ENCODE measurements at regions not wholly inside any gene's neighbourhood (a gene's known extent, or its start where the extent isn't known, plus 50 kb on each side); places are given as distances from the start of the nearest gene placed in this dataset.

GRCh38 chr3:35067750-35068149 lies 571.6 kb upstream of the ARPP21 start:
- intact Hi-C loops (cut with micrococcal nuclease): no loop called here
- POLR2A ChIA-PET: no interaction called here
- H3K27ac Mint-ChIP-seq (ENCODE audit: low read depth, unreplicated experiment): no peak overlapping the region
- no peak overlapping the region for H3K4me3 Mint-ChIP-seq (ENCODE audit: unreplicated experiment)
- no peaks in the 10 kb centered on the region for H3K4me1 Mint-ChIP-seq (ENCODE audit: insufficient read depth, unreplicated experiment)
- H3K9me3 Mint-ChIP-seq (ENCODE audit: unreplicated experiment): no peaks in the 10 kb centered on the region
- TF ChIP-seq CTCF (IDR thresholded peaks at IDR 0.05; ENCODE audit: unreplicated experiment): no peak
- no peaks in the 10 kb centered on the region for H3K27me3 Mint-ChIP-seq (ENCODE audit: insufficient read depth, unreplicated experiment)
- BruUV-seq (replicated peaks): no TSS peak
- no peaks in the 10 kb centered on the region for H3K36me3 Mint-ChIP-seq (ENCODE audit: insufficient read depth, unreplicated experiment)
- no peak for DNase-seq (ENCODE audit: unreplicated experiment)
- CTCF ChIA-PET: no interaction called here

- no peak for DNase-seq (ENCODE audit: unreplicated experiment)
- no peaks in the 10 kb centered on the region for H3K9me3 Mint-ChIP-seq (ENCODE audit: unreplicated experiment)
- CTCF ChIA-PET: no interaction called here
- no TSS peak for BruUV-seq (replicated peaks)
- no peak overlapping the region for H3K27ac Mint-ChIP-seq (ENCODE audit: low read depth, unreplicated experiment)
- H3K4me3 Mint-ChIP-seq (ENCODE audit: unreplicated experiment): no peak overlapping the region
- no peak for TF ChIP-seq CTCF (IDR thresholded peaks at IDR 0.05; ENCODE audit: unreplicated experiment)
- intact Hi-C loops (cut with micrococcal nuclease): no loop called here
- no peaks in the 10 kb centered on the region for H3K4me1 Mint-ChIP-seq (ENCODE audit: insufficient read depth, unreplicated experiment)
- POLR2A ChIA-PET: no interaction called here
- H3K27me3 Mint-ChIP-seq (ENCODE audit: insufficient read depth, unreplicated experiment): no peaks in the 10 kb centered on the region
- no peaks in the 10 kb centered on the region for H3K36me3 Mint-ChIP-seq (ENCODE audit: insufficient read depth, unreplicated experiment)
These were observed 569.2 kb upstream of the ARPP21 start for GRCh38 chr3:35070088-35070487.

GRCh38 chr3:35071772-35072171 lies 567.6 kb upstream of the ARPP21 start:
- Mint-ChIP-seq H3K27me3 (ENCODE audit: insufficient read depth, unreplicated experiment) (no peaks in the 10 kb centered on the region), H3K27ac (ENCODE audit: low read depth, unreplicated experiment) (no peak overlapping the region), H3K36me3 (ENCODE audit: insufficient read depth, unreplicated experiment) (no peaks in the 10 kb centered on the region), H3K9me3 (ENCODE audit: unreplicated experiment) (no peaks in the 10 kb centered on the region), H3K4me1 (ENCODE audit: insufficient read depth, unreplicated experiment) (no peaks in the 10 kb centered on the region), H3K4me3 (ENCODE audit: unreplicated experiment) (no peak overlapping the region)
- intact Hi-C loops (cut with micrococcal nuclease): no loop called here
- DNase-seq (ENCODE audit: unreplicated experiment): no peak
- no TSS peak for BruUV-seq (replicated peaks)
- POLR2A ChIA-PET: no interaction called here
- no peak for TF ChIP-seq CTCF (IDR thresholded peaks at IDR 0.05; ENCODE audit: unreplicated experiment)
- CTCF ChIA-PET: no interaction called here

- no TSS peak for BruUV-seq (replicated peaks)
- ChIA-PET CTCF (no interaction called here), POLR2A (no interaction called here)
- no peaks in the 10 kb centered on the region for H3K4me1 Mint-ChIP-seq (ENCODE audit: insufficient read depth, unreplicated experiment)
- no peak overlapping the region for H3K4me3 Mint-ChIP-seq (ENCODE audit: unreplicated experiment)
- no peaks in the 10 kb centered on the region for H3K9me3 Mint-ChIP-seq (ENCODE audit: unreplicated experiment)
- no peak for DNase-seq (ENCODE audit: unreplicated experiment)
- intact Hi-C loops (cut with micrococcal nuclease): no loop called here
- TF ChIP-seq CTCF (IDR thresholded peaks at IDR 0.05; ENCODE audit: unreplicated experiment): no peak
- H3K27me3 Mint-ChIP-seq (ENCODE audit: insufficient read depth, unreplicated experiment): no peaks in the 10 kb centered on the region
- no peak overlapping the region for H3K27ac Mint-ChIP-seq (ENCODE audit: low read depth, unreplicated experiment)
- no peaks in the 10 kb centered on the region for H3K36me3 Mint-ChIP-seq (ENCODE audit: insufficient read depth, unreplicated experiment)
These were observed 560.5 kb upstream of the ARPP21 start for GRCh38 chr3:35078780-35079179.
